Neutrophil (primary cell): ENCODE measurements at regions not wholly inside any gene's neighbourhood (a gene's known extent, or its start where the extent isn't known, plus 50 kb on each side); places are given as distances from the start of the nearest gene placed in this dataset.

ENCODE experiments used
- H3K27ac ChIP-seq: fragments of 200-600 bp; sonication (generic); 2 replicates; pipeline ENCODE4 v1.5.1; 2016; ENCODE audit warnings: mild to moderate bottlenecking, moderate library complexity
- H3K27me3 ChIP-seq: fragments of 200-600 bp; sonication (generic); 2 replicates; pipeline ENCODE4 v1.6.0; 2016; ENCODE audit warnings: mild to moderate bottlenecking
- H3K36me3 ChIP-seq: fragments of 200-600 bp; sonication (generic); 2 replicates; pipeline ENCODE4 v1.5.1; 2017
- H3K4me1 ChIP-seq, 2 experiments: fragments of 200-600 bp in 1 of 2; sonication (generic) in 1 of 2; 1 replicate in 1 of 2; 2 replicates in 1 of 2; pipeline versions ENCODE4 v1.5.1 to v1.6.1; 2013 to 2016; ENCODE audit warnings: low read depth in 1 of 2, low read length in 1 of 2, mild to moderate bottlenecking in 1 of 2, moderate library complexity in 1 of 2; ENCODE audit not compliant: control insufficient read depth in 1 of 2, insufficient read depth in 1 of 2
- H3K4me3 ChIP-seq, 2 experiments: fragments of 200-600 bp in 1 of 2; sonication (generic) in 1 of 2; 1 replicate in 1 of 2; 2 replicates in 1 of 2; pipeline ENCODE4 v1.5.1; 2013 to 2016; ENCODE audit warnings: low read depth in 1 of 2, low read length in 1 of 2, mild to moderate bottlenecking in 1 of 2, moderate library complexity in 1 of 2
- H3K9me3 ChIP-seq: fragments of 200-600 bp; sonication (generic); 2 replicates; pipeline ENCODE4 v1.5.1; 2016
- CTCF ChIP-seq: fragments of 200-600 bp; sonication (generic); IDR thresholded peaks from 2 replicates; pipeline ENCODE4 v1.5.1; 2016; ENCODE audit warnings: antibody characterized with exemption

- TF ChIP-seq CTCF = no peak
- Histone ChIP-seq H3K27ac (no peak overlapping the region), H3K4me3 (no peak overlapping the region), H3K27me3 (no peaks in the 10 kb centered on the region), H3K9me3 (peaks cover 4% of the 10 kb centered on the region), H3K36me3 (no peaks in the 10 kb centered on the region), H3K4me1 (no peaks in the 10 kb centered on the region)
These were observed 106.0 kb upstream of the IQSEC1 start for GRCh38 chr3:13179181-13179580.

GRCh38 chr3:13178107-13178506 lies 104.9 kb upstream of the IQSEC1 start:
- no peak overlapping the region for H3K27ac ChIP-seq
- no peaks in the 10 kb centered on the region for H3K36me3 ChIP-seq
- H3K4me3 ChIP-seq = no peak overlapping the region
- no peak for TF ChIP-seq CTCF
- H3K27me3 ChIP-seq = no peaks in the 10 kb centered on the region
- H3K9me3 ChIP-seq = peaks cover 4% of the 10 kb centered on the region
- H3K4me1 ChIP-seq = no peaks in the 10 kb centered on the region

GRCh38 chr3:13177641-13178040 lies 104.4 kb upstream of the IQSEC1 start:
- H3K4me1 ChIP-seq = no peaks in the 10 kb centered on the region
- no peak overlapping the region for H3K27ac ChIP-seq
- peaks cover 4% of the 10 kb centered on the region for H3K9me3 ChIP-seq
- H3K4me3 ChIP-seq = no peak overlapping the region
- no peaks in the 10 kb centered on the region for H3K36me3 ChIP-seq
- TF ChIP-seq CTCF = no peak
- H3K27me3 ChIP-seq = no peaks in the 10 kb centered on the region

GRCh38 chr3:13177236-13177635 lies 104.0 kb upstream of the IQSEC1 start:
- TF ChIP-seq CTCF = no peak
- no peaks in the 10 kb centered on the region for H3K36me3 ChIP-seq
- no peaks in the 10 kb centered on the region for H3K4me1 ChIP-seq
- H3K27me3 ChIP-seq = no peaks in the 10 kb centered on the region
- H3K4me3 ChIP-seq = no peak overlapping the region
- H3K9me3 ChIP-seq = peaks cover 4% of the 10 kb centered on the region
- no peak overlapping the region for H3K27ac ChIP-seq

- no peaks in the 10 kb centered on the region for H3K36me3 ChIP-seq
- H3K4me3 ChIP-seq = no peak overlapping the region
- H3K27me3 ChIP-seq = no peaks in the 10 kb centered on the region
- TF ChIP-seq CTCF = no peak
- no peak overlapping the region for H3K27ac ChIP-seq
- H3K9me3 ChIP-seq = peaks cover 4% of the 10 kb centered on the region
- H3K4me1 ChIP-seq = no peaks in the 10 kb centered on the region
These were observed 103.2 kb upstream of the IQSEC1 start for GRCh38 chr3:13176445-13176844.

GRCh38 chr3:13174803-13175135 lies 101.5 kb upstream of the IQSEC1 start:
- H3K27ac ChIP-seq = no peak overlapping the region
- peaks cover 4% of the 10 kb centered on the region for H3K9me3 ChIP-seq
- no peaks in the 10 kb centered on the region for H3K4me1 ChIP-seq
- H3K27me3 ChIP-seq = no peaks in the 10 kb centered on the region
- TF ChIP-seq CTCF = no peak
- no peaks in the 10 kb centered on the region for H3K36me3 ChIP-seq
- H3K4me3 ChIP-seq = no peak overlapping the region
